ENCODE measurements at regions not wholly inside any gene's neighbourhood (a gene's known extent, or its start where the extent isn't known, plus 50 kb on each side); places are given as distances from the start of the nearest gene placed in this dataset.
"Not testable (repeated sequence)": the region's sequence is repeated elsewhere in the genome, so short reads cannot be mapped to it uniquely, and the experiment has no call there.

DNA sequence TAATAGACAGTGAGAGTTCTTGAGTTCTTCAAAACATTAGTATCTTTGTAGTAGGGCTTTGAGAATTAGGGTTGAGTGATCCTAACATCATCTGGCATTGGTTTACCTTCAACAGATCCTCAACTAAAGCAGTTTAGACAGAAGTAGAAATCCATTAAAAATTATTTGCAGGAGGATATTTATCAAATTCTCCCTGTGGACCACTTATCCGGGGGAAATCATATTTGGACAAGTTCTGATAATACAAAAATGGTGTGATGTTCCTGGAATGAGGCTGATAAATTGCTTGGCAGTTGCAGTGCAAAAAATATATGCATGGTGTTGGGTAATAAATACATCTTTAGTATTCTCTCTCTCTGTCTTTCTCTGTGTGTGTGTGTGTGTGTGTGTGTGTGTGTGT is 115.1 kb upstream of the CHODL start:
- no peak for TF ChIP-seq CTCF (IDR thresholded peaks at IDR 0.05; ENCODE audit: low read depth, low read length)
- no peak for DNase-seq (ENCODE audit: extremely low read depth, low read depth)

GRCh38 chr21:18118566-18118965 is 126.1 kb upstream of the CHODL start:
- TF ChIP-seq CTCF (IDR thresholded peaks at IDR 0.05; ENCODE audit: low read depth, low read length), result no peak
- no peak for DNase-seq (ENCODE audit: extremely low read depth, low read depth)

GRCh38 chr21:18117176-18117575 is 127.5 kb upstream of the CHODL start:
- DNase-seq (ENCODE audit: extremely low read depth, low read depth), result no peak
- TF ChIP-seq CTCF (IDR thresholded peaks at IDR 0.05; ENCODE audit: low read depth, low read length), result no peak

- TF ChIP-seq CTCF (IDR thresholded peaks at IDR 0.05; ENCODE audit: low read depth, low read length), result no peak
- no peak for DNase-seq (ENCODE audit: extremely low read depth, low read depth)
These were observed 129.8 kb upstream of the CHODL start for GRCh38 chr21:18114810-18115209.

DNA sequence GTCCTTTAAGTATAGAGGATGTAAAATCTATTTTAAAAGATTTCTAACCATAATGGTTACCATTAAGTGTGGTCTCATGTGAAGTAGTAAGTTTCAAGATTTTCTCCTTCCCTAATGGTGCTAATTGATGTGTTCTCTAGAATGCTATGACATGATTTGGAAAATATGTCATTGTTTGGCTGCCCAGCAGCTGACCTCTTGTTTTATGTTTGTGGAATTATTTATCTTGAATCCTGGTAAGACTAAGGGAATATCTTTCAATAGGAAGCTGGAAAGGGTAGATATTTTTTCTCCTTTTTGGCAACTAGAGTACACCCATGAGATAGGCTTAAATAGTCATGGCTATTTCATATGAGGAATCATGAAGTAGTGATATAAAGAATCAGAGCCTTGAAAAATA is 139.8 kb upstream of the CHODL start:
- TF ChIP-seq CTCF (IDR thresholded peaks at IDR 0.05; ENCODE audit: low read depth, low read length), result no peak
- no peak for DNase-seq (ENCODE audit: extremely low read depth, low read depth)

GRCh38 chr21:18096413-18096812 is 148.2 kb upstream of the CHODL start:
- not testable (repeated sequence) for DNase-seq (ENCODE audit: extremely low read depth, low read depth)

GRCh38 chr21:18089786-18090185 is 154.8 kb upstream of the CHODL start:
- no peak for TF ChIP-seq CTCF (IDR thresholded peaks at IDR 0.05; ENCODE audit: low read depth, low read length)
- DNase-seq (ENCODE audit: extremely low read depth, low read depth), result no peak

GRCh38 chr21:18070392-18070791 is 174.2 kb upstream of the CHODL start:
- TF ChIP-seq CTCF (IDR thresholded peaks at IDR 0.05; ENCODE audit: low read depth, low read length), result no peak
- DNase-seq (ENCODE audit: extremely low read depth, low read depth), result no peak

All from AG09319 (cell line).